ENCODE measurements at regions not wholly inside any gene's neighbourhood (a gene's known extent, or its start where the extent isn't known, plus 50 kb on each side); places are given as distances from the start of the nearest gene placed in this dataset.
"Not testable (repeated sequence)": the region's sequence is repeated elsewhere in the genome, so short reads cannot be mapped to it uniquely, and the experiment has no call there.

- Mint-ChIP-seq H3K4me3 (no peak overlapping the region), H3K27me3 (no peaks in the 10 kb centered on the region), H3K36me3 (ENCODE audit: low read depth) (no peaks in the 10 kb centered on the region), H3K4me1 (no peaks in the 10 kb centered on the region), H3K9me3 (no peaks in the 10 kb centered on the region), H3K27ac (no peak overlapping the region)
- ChIA-PET POLR2A (no interaction called here), CTCF (no interaction called here)
- DNase-seq = no peak
Observed at GRCh38 chr18:30465096-30465495, 577.4 kb downstream of the DSC3 start.

GRCh38 chr18:30457156-30457555, 585.4 kb downstream of the DSC3 start:
- ChIA-PET CTCF (no interaction called here), POLR2A (no interaction called here)
- no peaks in the 10 kb centered on the region for H3K36me3 Mint-ChIP-seq (ENCODE audit: low read depth)
- no peaks in the 10 kb centered on the region for H3K27me3 Mint-ChIP-seq
- DNase-seq = no peak
- H3K9me3 Mint-ChIP-seq = peaks cover 2% of the 10 kb centered on the region
- H3K4me3 Mint-ChIP-seq = no peak overlapping the region
- H3K27ac Mint-ChIP-seq = no peak overlapping the region
- no peaks in the 10 kb centered on the region for H3K4me1 Mint-ChIP-seq

GRCh38 chr18:30455741-30456140, 586.8 kb downstream of the DSC3 start:
- no peak for DNase-seq
- Mint-ChIP-seq H3K27ac (no peak overlapping the region), H3K36me3 (ENCODE audit: low read depth) (no peaks in the 10 kb centered on the region), H3K4me3 (no peak overlapping the region), H3K9me3 (peaks cover 2% of the 10 kb centered on the region), H3K4me1 (no peaks in the 10 kb centered on the region), H3K27me3 (no peaks in the 10 kb centered on the region)
- CTCF ChIA-PET = no interaction called here
- POLR2A ChIA-PET = no interaction called here

GRCh38 chr18:30454920-30455319, 587.6 kb downstream of the DSC3 start:
- no peak overlapping the region for H3K27ac Mint-ChIP-seq
- no peaks in the 10 kb centered on the region for H3K27me3 Mint-ChIP-seq
- no peaks in the 10 kb centered on the region for H3K4me1 Mint-ChIP-seq
- peaks cover 2% of the 10 kb centered on the region for H3K9me3 Mint-ChIP-seq
- POLR2A ChIA-PET = no interaction called here
- DNase-seq = no peak
- CTCF ChIA-PET = no interaction called here
- H3K36me3 Mint-ChIP-seq (ENCODE audit: low read depth) = no peaks in the 10 kb centered on the region
- H3K4me3 Mint-ChIP-seq = no peak overlapping the region

- H3K27ac Mint-ChIP-seq = no peak overlapping the region
- H3K4me1 Mint-ChIP-seq = no peaks in the 10 kb centered on the region
- no peaks in the 10 kb centered on the region for H3K27me3 Mint-ChIP-seq
- CTCF ChIA-PET = no interaction called here
- H3K9me3 Mint-ChIP-seq = peaks cover 2% of the 10 kb centered on the region
- POLR2A ChIA-PET = no interaction called here
- no peak overlapping the region for H3K4me3 Mint-ChIP-seq
- no peak for DNase-seq
- H3K36me3 Mint-ChIP-seq (ENCODE audit: low read depth) = no peaks in the 10 kb centered on the region
Observed at GRCh38 chr18:30451981-30452380, 590.6 kb downstream of the DSC3 start.

GRCh38 chr18:30450927-30451326, 591.6 kb downstream of the DSC3 start:
- ChIA-PET CTCF (no interaction called here), POLR2A (no interaction called here)
- Mint-ChIP-seq H3K36me3 (ENCODE audit: low read depth) (no peaks in the 10 kb centered on the region), H3K27me3 (no peaks in the 10 kb centered on the region), H3K4me3 (no peak overlapping the region), H3K4me1 (no peaks in the 10 kb centered on the region), H3K9me3 (peaks cover 2% of the 10 kb centered on the region), H3K27ac (no peak overlapping the region)
- no peak for DNase-seq

- no peak for DNase-seq
- Mint-ChIP-seq H3K4me3 (no peak overlapping the region), H3K4me1 (no peaks in the 10 kb centered on the region), H3K9me3 (no peaks in the 10 kb centered on the region), H3K27ac (no peak overlapping the region), H3K27me3 (no peaks in the 10 kb centered on the region), H3K36me3 (ENCODE audit: low read depth) (no peaks in the 10 kb centered on the region)
- POLR2A ChIA-PET = no interaction called here
- CTCF ChIA-PET = no interaction called here
Observed at GRCh38 chr18:30446605-30447004, 595.9 kb downstream of the DSC3 start.

GRCh38 chr18:30444544-30444943, 598.0 kb downstream of the DSC3 start:
- no peaks in the 10 kb centered on the region for H3K36me3 Mint-ChIP-seq (ENCODE audit: low read depth)
- H3K4me1 Mint-ChIP-seq = no peaks in the 10 kb centered on the region
- H3K4me3 Mint-ChIP-seq = no peak overlapping the region
- no peaks in the 10 kb centered on the region for H3K27me3 Mint-ChIP-seq
- H3K9me3 Mint-ChIP-seq = peaks cover 2% of the 10 kb centered on the region
- no peak overlapping the region for H3K27ac Mint-ChIP-seq
- POLR2A ChIA-PET = no interaction called here
- no peak for DNase-seq
- CTCF ChIA-PET = no interaction called here

GRCh38 chr18:30440351-30440750, 602.2 kb downstream of the DSC3 start:
- no peak for DNase-seq
- ChIA-PET CTCF (no interaction called here), POLR2A (no interaction called here)
- no peak overlapping the region for H3K4me3 Mint-ChIP-seq
- no peaks in the 10 kb centered on the region for H3K4me1 Mint-ChIP-seq
- H3K27ac Mint-ChIP-seq = no peak overlapping the region
- no peaks in the 10 kb centered on the region for H3K27me3 Mint-ChIP-seq
- H3K36me3 Mint-ChIP-seq (ENCODE audit: low read depth) = no peaks in the 10 kb centered on the region
- peaks cover 4% of the 10 kb centered on the region for H3K9me3 Mint-ChIP-seq

GRCh38 chr18:30439174-30439573, 603.4 kb downstream of the DSC3 start:
- POLR2A ChIA-PET = no interaction called here
- Mint-ChIP-seq H3K27me3 (no peaks in the 10 kb centered on the region), H3K27ac (no peak overlapping the region), H3K4me1 (no peaks in the 10 kb centered on the region), H3K4me3 (no peak overlapping the region), H3K9me3 (peaks cover 4% of the 10 kb centered on the region), H3K36me3 (ENCODE audit: low read depth) (no peaks in the 10 kb centered on the region)
- DNase-seq = no peak
- CTCF ChIA-PET = no interaction called here

GRCh38 chr18:30432349-30432748, 610.2 kb downstream of the DSC3 start:
- H3K36me3 Mint-ChIP-seq (ENCODE audit: low read depth) = no peaks in the 10 kb centered on the region
- CTCF ChIA-PET = no interaction called here
- no peaks in the 10 kb centered on the region for H3K4me1 Mint-ChIP-seq

GRCh38 chr18:30419399-30419798, 623.1 kb downstream of the DSC3 start:
- H3K4me3 Mint-ChIP-seq; H3K9me3 Mint-ChIP-seq; H3K36me3 Mint-ChIP-seq (ENCODE audit: low read depth); POLR2A ChIA-PET; H3K27ac Mint-ChIP-seq; CTCF ChIA-PET; DNase-seq; H3K4me1 Mint-ChIP-seq; H3K27me3 Mint-ChIP-seq: not testable (repeated sequence)

More at GRCh38 chr18:30432349-30432748, 610.2 kb downstream of the DSC3 start:
- no peak overlapping the region for H3K4me3 Mint-ChIP-seq
- H3K9me3 Mint-ChIP-seq = peaks cover 3% of the 10 kb centered on the region
- POLR2A ChIA-PET = no interaction called here
- no peak for DNase-seq
- no peaks in the 10 kb centered on the region for H3K27me3 Mint-ChIP-seq
- H3K27ac Mint-ChIP-seq = no peak overlapping the region

GRCh38 chr18:30415903-30416302, 626.6 kb downstream of the DSC3 start:
- H3K4me1 Mint-ChIP-seq = no peaks in the 10 kb centered on the region
- no peak overlapping the region for H3K4me3 Mint-ChIP-seq
- no peaks in the 10 kb centered on the region for H3K27me3 Mint-ChIP-seq
- ChIA-PET CTCF (no interaction called here), POLR2A (no interaction called here)
- H3K9me3 Mint-ChIP-seq = peaks cover 5% of the 10 kb centered on the region
- H3K27ac Mint-ChIP-seq = no peak overlapping the region
- no peak for DNase-seq
- no peaks in the 10 kb centered on the region for H3K36me3 Mint-ChIP-seq (ENCODE audit: low read depth)

GRCh38 chr18:30409120-30409519, 633.4 kb downstream of the DSC3 start:
- H3K4me1 Mint-ChIP-seq = no peaks in the 10 kb centered on the region
- H3K4me3 Mint-ChIP-seq = no peak overlapping the region
- H3K9me3 Mint-ChIP-seq = peaks cover 8% of the 10 kb centered on the region
- ChIA-PET CTCF (interaction anchor here (1.7 kb wide), 1 partner anchor 9 kb away, joined by 5 read pairs; no protein-coding TSS in a partner anchor), POLR2A (no interaction called here)
- no peaks in the 10 kb centered on the region for H3K36me3 Mint-ChIP-seq (ENCODE audit: low read depth)
- H3K27me3 Mint-ChIP-seq = no peaks in the 10 kb centered on the region
- DNase-seq = no peak
- H3K27ac Mint-ChIP-seq = no peak overlapping the region

GRCh38 chr18:30406728-30407127, 635.8 kb downstream of the DSC3 start:
- Mint-ChIP-seq H3K9me3 (peaks cover 8% of the 10 kb centered on the region), H3K36me3 (ENCODE audit: low read depth) (no peaks in the 10 kb centered on the region), H3K4me1 (no peaks in the 10 kb centered on the region), H3K4me3 (no peak overlapping the region), H3K27ac (no peak overlapping the region), H3K27me3 (no peaks in the 10 kb centered on the region)
- CTCF ChIA-PET = no interaction called here
- no peak for DNase-seq
- POLR2A ChIA-PET = no interaction called here

Data from activated CD4-positive, alpha-beta T cell treated with anti-CD3 and anti-CD28 coated beads, Interleukin-2, amount 10 ng/mL, durations not matched to agents 7 days and 5 days (primary cell).